ENCODE measurements at regions not wholly inside any gene's neighbourhood (a gene's known extent, or its start where the extent isn't known, plus 50 kb on each side); places are given as distances from the start of the nearest gene placed in this dataset.

GRCh38 chr13:21938168-21938567 is 267.3 kb downstream of the FGF9 start:
- intact Hi-C loops (cut with micrococcal nuclease), result no loop called here
- Histone ChIP-seq H4K91ac (ENCODE audit: insufficient read depth, low read depth, low read length) (no peak overlapping the region), H3K27ac (ENCODE audit: insufficient read depth, low read length) (no peak overlapping the region), H3K23ac (ENCODE audit: low read depth, low read length) (no peak overlapping the region), H3K36me3 (ENCODE audit: control insufficient read depth, insufficient read depth, low read length) (no peaks in the 10 kb centered on the region), H4K5ac (ENCODE audit: low read depth, low read length) (no peak overlapping the region), H2BK15ac (ENCODE audit: low read depth, low read length) (no peak overlapping the region), H3K14ac (replicated peaks; ENCODE audit: low read depth, low read length) (no peak overlapping the region), H2BK5ac (ENCODE audit: low read depth, low read length, poor library complexity, severe bottlenecking) (no peak overlapping the region), H3K9me3 (ENCODE audit: control insufficient read depth, insufficient read depth, low read length) (peaks cover 6% of the 10 kb centered on the region), H3K18ac (ENCODE audit: low read depth, low read length) (no peak overlapping the region), H2AFZ (replicated peaks; ENCODE audit: low read length, poor library complexity) (no peak overlapping the region), H3K27me3 (ENCODE audit: control insufficient read depth, insufficient read depth, low read length) (peaks cover 4% of the 10 kb centered on the region), H3K4me1 (ENCODE audit: control insufficient read depth, insufficient read depth, low read length) (peaks cover 6% of the 10 kb centered on the region; the same call in 1 of the 2 replicates), H2BK20ac (ENCODE audit: low read depth, low read length) (no peak overlapping the region), H4K20me1 (ENCODE audit: insufficient read depth, low read length) (no peaks in the 10 kb centered on the region), H3K56ac (ENCODE audit: extremely low read depth, insufficient read depth, low read length) (no peak overlapping the region), H3K9me1 (ENCODE audit: insufficient read depth, low read length) (no peaks in the 10 kb centered on the region), H3K4me3 (ENCODE audit: insufficient read depth, low read depth, low read length) (no peak overlapping the region), H4K8ac (ENCODE audit: low read depth in 2 of 2, low read length in 2 of 2) (no peak overlapping the region), H3K4me2 (ENCODE audit: low read depth, low read length) (no peak overlapping the region), H2BK120ac (ENCODE audit: low read depth, low read length) (no peak overlapping the region; the same call in 1 of the 2 replicates), H2AK5ac (ENCODE audit: low read depth, low read length) (0 out of 2 replicates have a peak overlapping the region, but pooled peaks have one; percentile 4), H3K79me1 (ENCODE audit: low read depth in 1 of 2, low read length in 2 of 2) (no peaks in the 10 kb centered on the region), H3K4ac (ENCODE audit: low read depth, low read length) (no peak overlapping the region), H2AK9ac (replicated peaks; ENCODE audit: low read depth, low read length, poor library complexity) (no peak overlapping the region), H3K9ac (ENCODE audit: low read depth, low read length) (no peak overlapping the region)
- dilution Hi-C loops (cut with HindIII; ENCODE audit: low sequenced_read_pairs, unreplicated experiment), result no loop called here
- 90% methylated on average over 1 of the region's 6 CpGs; no CpG with 5 or more reads in 1 of the 2 experiments for WGBS, 2 experiments (ENCODE audit: extremely low coverage in 2 of 2, insufficient read length in 1 of 2)
- in situ Hi-C loops (cut with MboI; ENCODE audit: low sequenced_read_pairs), result no loop called here
- ChIA-PET POLR2A (ENCODE audit: unreplicated experiment) (no interaction called here), CTCF (interaction anchor here (1.0 kb wide), 1 partner anchor 11 kb away, joined by 3 read pairs; no protein-coding TSS in a partner anchor)
- BruUV-seq (replicated peaks), result no TSS peak
- TF ChIP-seq RCOR1 (IDR thresholded peaks at IDR 0.05; ENCODE audit: insufficient replicate concordance, low read length) (no peak), SMC3 (IDR thresholded peaks at IDR 0.05; ENCODE audit: low read depth, low read length) (no peak), FOS (IDR thresholded peaks at IDR 0.05; ENCODE audit: low read depth, low read length) (no peak), NFE2L2 (IDR thresholded peaks at IDR 0.05; ENCODE audit: low read depth, low read length) (no peak), BHLHE40 (IDR thresholded peaks at IDR 0.05; ENCODE audit: low read depth, low read length) (no peak), RAD21 (IDR thresholded peaks at IDR 0.05; ENCODE audit: low read length) (no peak), CTCF (conservative IDR thresholded peaks at IDR 0.05; ENCODE audit: low read depth, low read length) (no peak), MAZ (IDR thresholded peaks at IDR 0.05; ENCODE audit: borderline replicate concordance, low read depth, low read length) (no peak), MXI1 (IDR thresholded peaks at IDR 0.05; ENCODE audit: borderline replicate concordance, low read depth, low read length) (no peak), RFX5 (IDR thresholded peaks at IDR 0.05; ENCODE audit: low read depth, low read length) (no peak), MAFK (IDR thresholded peaks at IDR 0.05; ENCODE audit: low read depth, low read length) (no peak), CEBPB (IDR thresholded peaks at IDR 0.05; ENCODE audit: low read depth, low read length) (no peak), CHD1 (IDR thresholded peaks at IDR 0.05; ENCODE audit: low read depth, low read length) (no peak), POLR2A (IDR thresholded peaks at IDR 0.05; ENCODE audit: low read depth, low read length) (no peak)
- TF ChIP-seq, protein P1, sequence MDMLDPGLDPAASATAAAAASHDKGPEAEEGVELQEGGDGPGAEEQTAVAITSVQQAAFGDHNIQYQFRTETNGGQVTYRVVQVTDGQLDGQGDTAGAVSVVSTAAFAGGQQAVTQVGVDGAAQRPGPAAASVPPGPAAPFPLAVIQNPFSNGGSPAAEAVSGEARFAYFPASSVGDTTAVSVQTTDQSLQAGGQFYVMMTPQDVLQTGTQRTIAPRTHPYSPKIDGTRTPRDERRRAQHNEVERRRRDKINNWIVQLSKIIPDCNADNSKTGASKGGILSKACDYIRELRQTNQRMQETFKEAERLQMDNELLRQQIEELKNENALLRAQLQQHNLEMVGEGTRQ (IDR thresholded peaks at IDR 0.05; ENCODE audit: low read depth, low read length), result no peak
- TF ChIP-seq, protein P2, sequence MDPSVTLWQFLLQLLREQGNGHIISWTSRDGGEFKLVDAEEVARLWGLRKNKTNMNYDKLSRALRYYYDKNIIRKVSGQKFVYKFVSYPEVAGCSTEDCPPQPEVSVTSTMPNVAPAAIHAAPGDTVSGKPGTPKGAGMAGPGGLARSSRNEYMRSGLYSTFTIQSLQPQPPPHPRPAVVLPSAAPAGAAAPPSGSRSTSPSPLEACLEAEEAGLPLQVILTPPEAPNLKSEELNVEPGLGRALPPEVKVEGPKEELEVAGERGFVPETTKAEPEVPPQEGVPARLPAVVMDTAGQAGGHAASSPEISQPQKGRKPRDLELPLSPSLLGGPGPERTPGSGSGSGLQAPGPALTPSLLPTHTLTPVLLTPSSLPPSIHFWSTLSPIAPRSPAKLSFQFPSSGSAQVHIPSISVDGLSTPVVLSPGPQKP (IDR thresholded peaks at IDR 0.05; ENCODE audit: borderline replicate concordance, low read depth, low read length), result no peak
- ATAC-seq (ENCODE audit: low read depth), result peak; percentile 24; the same call in 1 of the 2 replicates
- DNase-seq, result peak; percentile 4
